Inflammatory macrophage (primary cell): ENCODE measurements at regions not wholly inside any gene's neighbourhood (a gene's known extent, or its start where the extent isn't known, plus 50 kb on each side); places are given as distances from the start of the nearest gene placed in this dataset.
"Not testable (repeated sequence)": the region's sequence is repeated elsewhere in the genome, so short reads cannot be mapped to it uniquely, and the experiment has no call there.

Experiments used
- DNase-seq, 2 donors: peaks; one replicate each; pipeline ENCODE4 v3.0.0-alpha.2; 2020 to 2022

- no peak for DNase-seq
Measured at GRCh38 chr10:131567279-131568162, 256.0 kb upstream of the TCERG1L start.

- no peak for DNase-seq
Measured at GRCh38 chr10:131568866-131569265, 257.3 kb upstream of the TCERG1L start.

- DNase-seq = no peak
Measured at GRCh38 chr10:131569851-131570715, 258.6 kb upstream of the TCERG1L start.

GRCh38 chr10:131570716-131571307 is 259.3 kb upstream of the TCERG1L start:
- DNase-seq = no peak

- DNase-seq = no peak
Measured at GRCh38 chr10:131571346-131571745, 259.8 kb upstream of the TCERG1L start.

- no peak for DNase-seq
Measured at GRCh38 chr10:131571865-131572264, 260.3 kb upstream of the TCERG1L start.

GRCh38 chr10:131573256-131573655 is 261.7 kb upstream of the TCERG1L start:
- no peak for DNase-seq

- DNase-seq = no peak
Measured at GRCh38 chr10:131573707-131574106, 262.2 kb upstream of the TCERG1L start.

GRCh38 chr10:131574363-131574706 is 262.8 kb upstream of the TCERG1L start:
- DNase-seq = no peak

- no peak for DNase-seq
Measured at GRCh38 chr10:131574707-131575430, 263.3 kb upstream of the TCERG1L start.

- DNase-seq = no peak
Measured at GRCh38 chr10:131575877-131576276, 264.4 kb upstream of the TCERG1L start.

GRCh38 chr10:131576341-131577177 is 265.0 kb upstream of the TCERG1L start:
- DNase-seq = no peak

GRCh38 chr10:131577178-131577555 is 265.6 kb upstream of the TCERG1L start:
- DNase-seq = no peak

GRCh38 chr10:131577786-131578471 is 266.4 kb upstream of the TCERG1L start:
- no peak for DNase-seq

- no peak for DNase-seq
Measured at GRCh38 chr10:131578472-131578970, 267.0 kb upstream of the TCERG1L start.

GRCh38 chr10:131579251-131580071 is 267.9 kb upstream of the TCERG1L start:
- DNase-seq = no peak

GRCh38 chr10:131580076-131580652 is 268.6 kb upstream of the TCERG1L start:
- no peak for DNase-seq

GRCh38 chr10:131580674-131581073 is 269.2 kb upstream of the TCERG1L start:
- DNase-seq = no peak

GRCh38 chr10:131581547-131581946 is 270.0 kb upstream of the TCERG1L start:
- not testable (repeated sequence) for DNase-seq

GRCh38 chr10:131584287-131584686 is 272.8 kb upstream of the TCERG1L start:
- DNase-seq = no peak
